HG03521 (cell line): ENCODE measurements at regions not wholly inside any gene's neighbourhood (a gene's known extent, or its start where the extent isn't known, plus 50 kb on each side); places are given as distances from the start of the nearest gene placed in this dataset.
"Not testable (repeated sequence)": the region's sequence is repeated elsewhere in the genome, so short reads cannot be mapped to it uniquely, and the experiment has no call there.

ENCODE experiments used
- ATAC-seq: cut with Tn5 transposase; IDR thresholded peaks from one replicate; pipeline ENCODE4 v1.9.1; 2021; ENCODE audit warnings: mild to moderate bottlenecking, moderate library complexity; ENCODE audit not compliant: unreplicated experiment

GRCh38 chr10:106304056-106304455 lies 860.5 kb downstream of the SORCS1 start:
- ATAC-seq, result no peak

GRCh38 chr10:106302961-106303360 lies 861.5 kb downstream of the SORCS1 start:
- ATAC-seq, result no peak

- ATAC-seq, result no peak
These were observed 863.4 kb downstream of the SORCS1 start for GRCh38 chr10:106301146-106301545.

GRCh38 chr10:106296750-106297392 lies 867.6 kb downstream of the SORCS1 start:
- no peak for ATAC-seq

GRCh38 chr10:106284802-106285587 lies 879.5 kb downstream of the SORCS1 start:
- ATAC-seq, result no peak

DNA sequence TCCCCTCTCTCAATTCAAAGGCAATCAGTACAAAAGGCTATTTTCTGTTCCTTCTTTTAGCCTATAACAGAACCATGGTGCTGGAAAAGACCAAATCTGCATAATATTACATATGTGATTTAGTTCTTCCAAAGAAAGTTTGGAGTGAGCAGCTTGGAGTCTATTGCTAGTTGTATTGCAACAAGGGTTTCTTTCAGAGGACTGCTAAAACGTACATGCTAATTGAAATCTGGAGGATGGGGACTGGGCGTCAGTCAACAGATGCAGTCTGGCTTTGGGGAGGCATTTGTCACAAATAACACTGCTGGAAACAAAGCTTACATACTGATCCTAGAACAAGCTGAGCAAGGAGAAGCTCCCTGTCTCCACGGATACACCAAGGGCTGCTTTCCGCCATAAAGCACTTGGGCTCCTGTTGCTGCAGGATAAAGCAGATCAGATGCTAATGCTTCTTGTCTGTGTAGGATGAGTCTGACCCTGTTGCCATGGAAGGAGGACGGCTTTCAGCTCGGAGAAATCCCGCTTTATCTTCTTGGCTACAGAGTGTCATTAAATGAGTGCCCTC lies 883.5 kb downstream of the SORCS1 start:
- ATAC-seq, result no peak

GRCh38 chr10:106278383-106278782 lies 886.1 kb downstream of the SORCS1 start:
- no peak for ATAC-seq

DNA sequence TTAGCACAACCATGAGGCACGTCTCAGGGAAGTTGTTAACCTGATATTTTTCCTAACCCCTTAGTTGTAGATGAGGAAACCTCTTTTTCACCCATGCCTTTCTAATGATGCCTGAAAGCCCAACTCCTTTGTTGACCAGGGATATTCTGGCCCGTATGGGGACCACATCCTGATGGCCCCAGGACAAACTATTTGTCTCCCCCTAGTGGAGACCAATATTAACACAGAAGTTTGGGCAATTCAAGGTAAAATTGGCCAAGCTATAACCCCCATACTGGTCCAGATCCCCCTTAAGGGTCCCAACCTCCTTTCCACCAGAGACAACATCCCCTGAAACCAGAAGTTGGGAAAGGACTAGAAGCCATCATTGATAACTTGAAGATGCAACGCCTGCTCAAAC lies 893.3 kb downstream of the SORCS1 start:
- ATAC-seq, result no peak

DNA sequence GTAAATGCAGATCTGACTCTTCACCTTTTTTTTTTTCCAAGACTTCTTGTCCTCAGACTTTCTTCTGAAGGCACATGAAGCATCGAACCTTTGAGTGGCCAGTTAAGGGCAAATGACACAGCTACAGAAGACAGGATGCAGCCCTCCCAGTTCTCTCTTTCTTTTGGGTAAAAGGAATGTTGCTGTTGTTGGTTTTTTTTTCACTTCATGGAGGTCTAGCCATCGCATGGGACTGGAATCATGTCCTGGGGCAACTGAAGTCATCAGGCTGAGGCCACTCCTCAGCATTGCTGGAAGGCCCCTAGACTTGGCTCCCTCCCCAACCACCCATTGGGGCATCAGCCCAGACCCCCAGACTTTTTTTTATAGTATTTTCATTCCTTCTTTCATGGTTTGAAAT lies 896.5 kb downstream of the SORCS1 start:
- no peak for ATAC-seq

DNA sequence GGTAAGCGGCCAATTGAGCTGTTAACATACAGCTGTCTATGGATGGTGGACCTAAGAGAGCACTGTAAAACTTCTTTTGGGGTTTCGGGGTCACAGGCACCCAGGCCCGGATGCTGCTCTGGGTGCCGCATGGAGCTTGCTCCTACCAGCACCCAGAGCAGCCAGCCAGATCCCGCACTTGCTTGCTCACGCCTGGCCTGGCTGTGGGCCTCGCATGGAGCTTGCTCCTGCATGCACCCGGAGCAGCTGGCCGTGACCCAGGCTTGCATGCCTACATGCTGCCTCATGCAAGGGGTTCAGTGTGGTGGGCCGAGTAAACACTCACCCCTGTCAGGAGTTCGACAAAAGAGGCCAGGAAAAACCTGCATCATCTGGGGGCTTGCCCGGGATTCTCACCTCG lies 896.9 kb downstream of the SORCS1 start:
- ATAC-seq, result no peak

GRCh38 chr10:106257432-106257831 lies 907.1 kb downstream of the SORCS1 start:
- not testable (repeated sequence) for ATAC-seq

DNA sequence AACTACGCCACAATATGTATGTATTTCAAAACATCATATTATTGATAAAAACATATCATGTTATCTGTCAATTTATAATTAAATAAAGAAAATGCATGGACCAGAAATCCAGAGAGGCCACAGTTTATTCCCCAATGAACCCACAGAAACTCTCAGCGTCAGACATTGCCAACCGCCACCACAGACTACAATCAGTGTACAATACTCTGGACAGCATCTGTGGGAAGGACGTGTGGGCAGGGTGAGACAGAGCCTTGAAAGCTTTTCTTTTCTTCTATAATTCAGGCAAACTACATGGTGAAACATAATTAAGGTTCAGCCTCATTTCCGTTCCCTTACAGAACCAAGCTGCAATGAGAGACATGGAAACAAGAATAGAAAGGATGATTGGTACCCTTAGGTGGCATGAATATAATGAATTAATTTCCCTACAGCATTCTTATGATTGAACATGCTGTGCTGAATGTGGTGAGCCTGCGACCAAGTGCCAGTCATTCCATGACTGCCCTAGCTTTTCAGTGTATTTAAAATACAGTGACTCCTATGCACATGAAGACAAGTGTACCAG lies 909.3 kb downstream of the SORCS1 start:
- ATAC-seq, result no peak

DNA sequence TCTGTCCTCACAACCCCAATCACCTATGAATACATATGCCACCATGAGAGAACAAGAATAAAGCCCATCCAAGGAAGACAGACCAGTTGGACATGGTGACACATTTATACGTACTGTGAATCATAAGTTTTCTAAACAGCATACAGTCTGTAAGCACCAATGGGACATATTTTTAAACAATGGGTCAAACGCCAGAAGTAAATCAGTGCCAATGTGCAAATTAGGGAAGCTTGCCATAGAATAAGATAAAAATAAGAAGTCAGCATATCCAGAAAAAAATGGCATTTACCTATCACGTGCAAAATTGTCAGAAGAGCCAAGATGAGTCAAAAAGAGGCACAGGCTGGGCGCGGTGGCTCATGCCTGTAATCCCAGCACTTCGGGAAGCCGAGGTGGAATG lies 910.4 kb downstream of the SORCS1 start:
- ATAC-seq, result no peak

GRCh38 chr10:106252541-106252940 lies 912.0 kb downstream of the SORCS1 start:
- ATAC-seq, result no peak

DNA sequence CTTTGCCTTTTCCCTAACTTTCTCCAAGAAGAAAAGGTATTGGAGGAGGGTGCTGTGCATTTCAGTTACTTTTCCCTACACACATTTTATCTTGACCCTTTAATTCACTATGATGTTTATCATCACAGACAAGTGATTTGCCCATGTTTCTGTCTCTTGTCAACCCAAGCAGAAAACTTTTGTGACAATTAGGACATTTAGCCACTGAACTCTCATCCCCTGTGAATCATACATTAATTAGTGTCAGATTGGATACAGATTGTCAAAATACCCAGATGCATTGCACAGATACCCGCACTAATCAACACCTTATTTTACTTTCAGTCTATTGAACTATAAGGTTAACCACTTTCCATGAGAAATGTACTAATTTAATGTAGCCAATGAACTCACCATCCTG lies 912.9 kb downstream of the SORCS1 start:
- ATAC-seq, result no peak

DNA sequence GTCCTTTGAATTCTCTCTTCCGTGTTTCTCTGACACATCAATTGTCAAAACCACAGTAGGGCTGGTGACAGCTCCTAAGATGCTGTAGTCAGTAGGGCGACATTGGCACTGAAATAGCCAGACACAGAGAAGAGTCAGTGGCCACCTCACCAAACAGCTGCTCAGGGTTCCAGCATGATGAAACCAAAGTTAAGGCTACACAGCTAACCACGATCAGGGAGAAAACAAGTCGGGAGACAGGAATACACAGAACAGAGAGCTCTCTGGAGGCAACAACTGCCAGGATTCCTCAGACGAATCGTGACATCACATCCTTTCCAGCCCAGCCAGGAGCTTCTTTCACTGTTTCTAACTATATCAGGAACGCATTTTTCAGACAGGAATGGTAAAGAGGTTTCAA lies 922.2 kb downstream of the SORCS1 start:
- no peak for ATAC-seq

DNA sequence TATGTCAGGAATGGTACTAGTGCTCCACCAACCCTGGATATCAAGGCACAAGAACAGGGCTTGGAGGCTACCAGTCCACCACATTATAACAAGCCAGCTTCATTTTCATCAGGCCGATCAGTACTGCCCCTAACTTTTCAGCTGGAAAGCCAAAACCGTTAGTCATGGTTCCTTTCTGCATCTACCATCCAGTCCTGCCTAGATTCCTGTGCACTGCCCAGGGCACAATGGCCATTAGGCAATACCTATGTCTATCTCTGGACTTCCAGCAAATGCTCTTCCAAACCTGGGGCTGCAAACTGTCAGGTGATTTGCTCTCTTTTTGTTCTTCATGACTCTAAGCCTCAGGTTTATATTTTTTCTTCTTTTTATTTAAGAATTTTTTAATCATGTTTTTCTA lies 937.7 kb downstream of the SORCS1 start:
- ATAC-seq, result no peak

DNA sequence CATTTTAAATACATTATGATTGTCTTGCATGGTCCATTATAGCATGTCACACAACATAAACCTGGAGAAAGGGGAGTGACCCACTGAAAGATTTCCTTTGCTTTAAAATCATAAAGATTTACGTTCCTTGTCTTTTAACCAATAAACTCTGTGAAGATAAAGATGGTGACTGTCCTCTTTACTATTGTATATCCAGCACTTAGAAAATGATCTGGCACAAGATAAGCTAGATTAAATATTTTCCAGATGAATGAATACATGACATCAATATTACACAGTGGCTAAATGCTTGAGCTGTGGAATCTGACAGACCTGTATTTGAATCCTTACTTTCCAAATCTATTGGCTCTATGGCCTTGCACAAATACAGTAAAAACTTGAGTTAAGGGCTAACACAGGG lies 938.4 kb downstream of the SORCS1 start:
- ATAC-seq, result no peak

DNA sequence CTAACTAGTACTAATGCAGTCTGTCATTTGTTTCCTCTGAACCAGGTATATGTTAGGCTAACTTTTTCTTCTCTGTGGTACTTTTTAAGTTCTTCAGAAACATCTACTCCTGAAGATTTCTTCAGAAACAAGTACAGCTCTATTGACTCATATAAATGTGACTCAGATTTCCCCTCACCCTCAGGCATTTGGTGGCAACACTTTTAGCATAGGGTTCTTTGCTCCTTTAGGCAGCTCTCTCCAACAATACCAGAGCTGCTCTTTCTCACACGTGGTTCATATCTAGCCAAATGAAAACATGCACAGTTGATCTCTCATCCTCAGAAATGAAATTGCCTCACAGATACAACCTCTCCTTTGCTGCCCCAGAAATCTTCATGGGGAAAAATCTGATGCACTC lies 939.8 kb downstream of the SORCS1 start:
- ATAC-seq, result no peak

- ATAC-seq, result no peak
These were observed 946.9 kb downstream of the SORCS1 start for GRCh38 chr10:106217627-106218026.

- no peak for ATAC-seq
These were observed 948.4 kb downstream of the SORCS1 start for GRCh38 chr10:106216085-106216484.

DNA sequence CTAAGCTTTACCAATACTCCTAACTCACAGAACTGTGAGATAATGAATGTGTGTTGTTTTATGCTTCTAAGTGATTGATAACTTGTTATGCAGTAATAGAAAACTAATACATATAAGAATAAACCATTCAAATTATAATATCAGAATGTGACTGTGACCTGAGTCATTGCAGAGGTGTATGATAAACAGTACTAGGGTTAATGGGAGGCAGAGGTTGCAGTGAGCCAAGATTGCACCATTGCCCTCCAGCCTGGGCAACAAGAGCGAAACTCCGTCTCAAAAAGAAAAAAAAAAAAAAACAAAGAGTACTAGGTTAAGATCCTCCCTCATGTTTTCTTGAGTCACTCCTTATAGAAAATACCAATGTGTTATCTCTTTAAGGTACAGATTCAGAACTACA lies 950.3 kb downstream of the SORCS1 start:
- ATAC-seq, result no peak
